ENCODE measurements at regions not wholly inside any gene's neighbourhood (a gene's known extent, or its start where the extent isn't known, plus 50 kb on each side); places are given as distances from the start of the nearest gene placed in this dataset.
A peak's percentile ranks its signal among the peaks of the same experiment; 100 is the strongest.

DNA sequence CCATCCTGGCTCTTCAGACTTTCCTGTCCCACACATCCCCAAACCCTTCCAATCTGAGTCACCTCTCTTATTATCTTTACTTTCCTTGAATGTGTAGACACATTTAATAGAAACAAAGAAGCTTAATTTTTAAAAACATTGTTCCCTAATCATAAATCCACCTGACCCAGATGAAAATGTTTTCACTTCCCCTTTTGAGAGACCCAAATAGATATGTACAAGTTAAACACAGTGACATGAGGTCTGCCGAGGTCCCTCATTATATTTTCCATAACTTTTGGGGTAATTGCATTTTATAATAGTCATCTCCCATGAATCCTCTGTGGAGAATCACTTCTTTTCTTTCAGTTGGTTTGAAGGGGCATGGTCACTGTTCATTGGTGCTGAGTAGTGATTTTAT lies 191.1 kb downstream of the GRIN2B start:
- Histone ChIP-seq H3F3A (ENCODE audit: control insufficient read depth, insufficient read depth) (no peaks in the 10 kb centered on the region), H3K79me2 (ENCODE audit: control insufficient read depth, low read length) (no peaks in the 10 kb centered on the region), H3K4me2 (ENCODE audit: low read length) (peak overlapping the region; percentile 62), H3K9me2 (replicated peaks; ENCODE audit: control insufficient read depth, low read length) (no peaks in the 10 kb centered on the region), H3K27me3 (ENCODE audit: control insufficient read depth, low read length) (no peaks in the 10 kb centered on the region), H3K27ac (ENCODE audit: low read depth, low read length) (0 out of 2 replicates have a peak overlapping the region, but pooled peaks have one; percentile 23), H3K9me3 (ENCODE audit: control insufficient read depth, insufficient read depth, low read length) (no peaks in the 10 kb centered on the region), H3K4me1 (ENCODE audit: control insufficient read depth, low read length) (peaks cover 22% of the 10 kb centered on the region), H4K20me1 (ENCODE audit: control insufficient read depth, insufficient read depth, low read depth, low read length) (no peaks in the 10 kb centered on the region), H3K36me3 (ENCODE audit: control insufficient read depth, low read length) (no peaks in the 10 kb centered on the region), H3K4me3 (ENCODE audit: low read length) (peak overlapping the region; percentile 39)
- TF ChIP-seq EZH2phosphoT487 (IDR thresholded peaks at IDR 0.05; ENCODE audit: borderline replicate concordance, low read length): no peak

DNA sequence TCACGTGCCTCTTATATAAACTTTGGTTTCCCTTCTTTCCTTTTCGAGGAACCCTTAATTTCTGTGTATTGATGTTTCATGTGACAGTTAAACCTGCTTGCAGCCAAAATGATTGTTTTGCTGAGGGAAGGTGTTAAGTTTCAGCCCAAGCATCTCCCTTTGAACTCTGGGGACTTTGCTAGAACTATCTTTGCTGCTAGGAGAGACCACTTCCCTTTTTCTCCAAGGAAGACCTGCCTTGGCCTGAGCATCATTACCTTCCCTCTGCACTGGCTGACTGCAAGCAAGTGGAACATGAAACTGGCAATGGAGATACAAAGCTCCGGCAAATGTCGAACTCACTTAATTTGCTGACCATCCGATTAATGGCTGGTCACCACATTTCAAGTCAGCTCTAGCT lies 192.8 kb downstream of the GRIN2B start:
- Histone ChIP-seq H3K4me3 (ENCODE audit: low read length) (no peak overlapping the region), H3K4me2 (ENCODE audit: low read length) (no peak overlapping the region), H3K27ac (ENCODE audit: low read depth, low read length) (no peak overlapping the region), H4K20me1 (ENCODE audit: control insufficient read depth, insufficient read depth, low read depth, low read length) (no peaks in the 10 kb centered on the region), H3F3A (ENCODE audit: control insufficient read depth, insufficient read depth) (no peaks in the 10 kb centered on the region), H3K4me1 (ENCODE audit: control insufficient read depth, low read length) (peaks cover 22% of the 10 kb centered on the region), H3K9me3 (ENCODE audit: control insufficient read depth, insufficient read depth, low read length) (no peaks in the 10 kb centered on the region), H3K27me3 (ENCODE audit: control insufficient read depth, low read length) (no peaks in the 10 kb centered on the region), H3K79me2 (ENCODE audit: control insufficient read depth, low read length) (no peaks in the 10 kb centered on the region), H3K9me2 (replicated peaks; ENCODE audit: control insufficient read depth, low read length) (no peaks in the 10 kb centered on the region), H3K36me3 (ENCODE audit: control insufficient read depth, low read length) (no peaks in the 10 kb centered on the region)
- TF ChIP-seq, protein P1, sequence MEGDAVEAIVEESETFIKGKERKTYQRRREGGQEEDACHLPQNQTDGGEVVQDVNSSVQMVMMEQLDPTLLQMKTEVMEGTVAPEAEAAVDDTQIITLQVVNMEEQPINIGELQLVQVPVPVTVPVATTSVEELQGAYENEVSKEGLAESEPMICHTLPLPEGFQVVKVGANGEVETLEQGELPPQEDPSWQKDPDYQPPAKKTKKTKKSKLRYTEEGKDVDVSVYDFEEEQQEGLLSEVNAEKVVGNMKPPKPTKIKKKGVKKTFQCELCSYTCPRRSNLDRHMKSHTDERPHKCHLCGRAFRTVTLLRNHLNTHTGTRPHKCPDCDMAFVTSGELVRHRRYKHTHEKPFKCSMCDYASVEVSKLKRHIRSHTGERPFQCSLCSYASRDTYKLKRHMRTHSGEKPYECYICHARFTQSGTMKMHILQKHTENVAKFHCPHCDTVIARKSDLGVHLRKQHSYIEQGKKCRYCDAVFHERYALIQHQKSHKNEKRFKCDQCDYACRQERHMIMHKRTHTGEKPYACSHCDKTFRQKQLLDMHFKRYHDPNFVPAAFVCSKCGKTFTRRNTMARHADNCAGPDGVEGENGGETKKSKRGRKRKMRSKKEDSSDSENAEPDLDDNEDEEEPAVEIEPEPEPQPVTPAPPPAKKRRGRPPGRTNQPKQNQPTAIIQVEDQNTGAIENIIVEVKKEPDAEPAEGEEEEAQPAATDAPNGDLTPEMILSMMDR (IDR thresholded peaks at IDR 0.05; ENCODE audit: low read depth, low read length, poor library complexity, severe bottlenecking): no peak
- no peak for TF ChIP-seq EZH2phosphoT487 (IDR thresholded peaks at IDR 0.05; ENCODE audit: borderline replicate concordance, low read length)

DNA sequence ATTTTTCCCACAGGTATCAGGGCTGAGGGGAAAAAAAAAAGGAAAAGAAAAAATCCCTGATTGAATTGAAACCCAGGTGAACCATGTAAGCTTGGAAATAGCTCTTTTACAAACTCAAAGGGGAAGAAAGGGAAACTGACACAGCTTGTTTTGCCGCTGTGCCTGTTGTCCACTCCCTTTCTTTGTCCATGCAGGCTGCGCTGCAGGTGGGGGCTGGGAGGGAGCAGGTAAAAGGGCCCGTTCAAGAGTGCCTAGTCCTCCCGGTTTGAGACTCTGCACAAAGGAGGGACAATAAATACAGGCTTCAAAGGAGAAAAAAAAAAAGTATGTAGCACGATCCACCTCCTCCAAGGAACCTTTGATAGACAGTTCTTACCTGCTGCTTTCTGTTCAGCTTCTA lies 194.8 kb downstream of the GRIN2B start:
- Histone ChIP-seq H3K27ac (ENCODE audit: low read depth, low read length) (no peak overlapping the region), H3K36me3 (ENCODE audit: control insufficient read depth, low read length) (no peaks in the 10 kb centered on the region), H3K4me1 (ENCODE audit: control insufficient read depth, low read length) (peaks cover 22% of the 10 kb centered on the region), H3K27me3 (ENCODE audit: control insufficient read depth, low read length) (no peaks in the 10 kb centered on the region), H3K9me3 (ENCODE audit: control insufficient read depth, insufficient read depth, low read length) (no peaks in the 10 kb centered on the region), H4K20me1 (ENCODE audit: control insufficient read depth, insufficient read depth, low read depth, low read length) (no peaks in the 10 kb centered on the region), H3K79me2 (ENCODE audit: control insufficient read depth, low read length) (no peaks in the 10 kb centered on the region), H3K9me2 (replicated peaks; ENCODE audit: control insufficient read depth, low read length) (no peaks in the 10 kb centered on the region), H3F3A (ENCODE audit: control insufficient read depth, insufficient read depth) (no peaks in the 10 kb centered on the region), H3K4me3 (ENCODE audit: low read length) (no peak overlapping the region), H3K4me2 (ENCODE audit: low read length) (no peak overlapping the region)
- TF ChIP-seq EZH2phosphoT487 (IDR thresholded peaks at IDR 0.05; ENCODE audit: borderline replicate concordance, low read length): no peak
- TF ChIP-seq, protein P1 (IDR thresholded peaks at IDR 0.05; ENCODE audit: low read depth, low read length, poor library complexity, severe bottlenecking): no peak

DNA sequence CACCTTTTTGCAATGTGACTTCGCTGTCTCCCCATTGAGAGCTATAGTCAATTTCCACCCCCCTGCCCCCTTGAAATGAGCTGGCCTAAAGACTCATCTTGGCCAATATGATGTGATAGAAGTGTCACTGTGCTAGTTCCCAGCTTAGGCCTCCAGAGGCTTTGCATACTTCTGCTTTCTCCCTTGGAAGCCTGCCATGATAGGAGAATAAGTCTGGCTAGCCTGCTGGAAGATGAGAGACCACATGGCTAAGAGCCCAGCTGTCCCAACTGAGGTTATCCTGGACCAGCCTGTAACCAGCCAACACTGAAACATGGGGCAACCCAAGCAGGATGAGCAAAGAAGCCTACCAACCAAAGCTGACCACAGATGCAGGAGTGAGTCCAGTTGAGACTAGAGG lies 196.9 kb downstream of the GRIN2B start:
- TF ChIP-seq, protein P1 (IDR thresholded peaks at IDR 0.05; ENCODE audit: low read depth, low read length, poor library complexity, severe bottlenecking): no peak
- no peak for TF ChIP-seq EZH2phosphoT487 (IDR thresholded peaks at IDR 0.05; ENCODE audit: borderline replicate concordance, low read length)
- H3F3A ChIP-seq (ENCODE audit: control insufficient read depth, insufficient read depth): no peaks in the 10 kb centered on the region
- H3K9me2 ChIP-seq (replicated peaks; ENCODE audit: control insufficient read depth, low read length): no peaks in the 10 kb centered on the region
- no peaks in the 10 kb centered on the region for H3K79me2 ChIP-seq (ENCODE audit: control insufficient read depth, low read length)
- H3K9me3 ChIP-seq (ENCODE audit: control insufficient read depth, insufficient read depth, low read length): no peaks in the 10 kb centered on the region; the same call in 1 of the 2 replicates
- H3K36me3 ChIP-seq (ENCODE audit: control insufficient read depth, low read length): no peaks in the 10 kb centered on the region
- H4K20me1 ChIP-seq (ENCODE audit: control insufficient read depth, insufficient read depth, low read depth, low read length): no peaks in the 10 kb centered on the region
- no peak overlapping the region for H3K4me3 ChIP-seq (ENCODE audit: low read length)
- H3K4me2 ChIP-seq (ENCODE audit: low read length): no peak overlapping the region
- H3K27me3 ChIP-seq (ENCODE audit: control insufficient read depth, low read length): no peaks in the 10 kb centered on the region
- no peak overlapping the region for H3K27ac ChIP-seq (ENCODE audit: low read depth, low read length)
- peaks cover 8% of the 10 kb centered on the region for H3K4me1 ChIP-seq (ENCODE audit: control insufficient read depth, low read length)
